Mesenchymal stem cell (in vitro differentiated cells and primary cell): ENCODE measurements at regions not wholly inside any gene's neighbourhood (a gene's known extent, or its start where the extent isn't known, plus 50 kb on each side); places are given as distances from the start of the nearest gene placed in this dataset.
"Not testable (repeated sequence)": the region's sequence is repeated elsewhere in the genome, so short reads cannot be mapped to it uniquely, and the experiment has no call there.

Experiments
- DNase-seq: peaks from one replicate; pipeline ENCODE4 v3.0.0-alpha.2; 2013
- H2AFZ ChIP-seq: one replicate; pipeline ENCODE4 v1.6.1; 2013; ENCODE audit warnings: low read depth, mild to moderate bottlenecking, control low read depth, inconsistent platforms, low read length, moderate library complexity
- H2AK5ac ChIP-seq: 2 replicates; pipeline ENCODE4 v1.6.1; 2013; ENCODE audit warnings: low read length, moderate library complexity, mild to moderate bottlenecking, inconsistent platforms; ENCODE audit not compliant: severe bottlenecking
- H2BK120ac ChIP-seq: one replicate; pipeline ENCODE4 v1.6.1; 2013; ENCODE audit warnings: low read depth, mild to moderate bottlenecking, inconsistent platforms, low read length, moderate library complexity
- H2BK12ac ChIP-seq, 2 experiments: one replicate each; pipeline ENCODE4 v1.6.1; 2013; ENCODE audit warnings: inconsistent platforms in 2 of 2, low read length in 2 of 2, mild to moderate bottlenecking in 2 of 2, moderate library complexity in 2 of 2, control low read depth in 1 of 2
- H2BK15ac ChIP-seq: one replicate; pipeline ENCODE4 v1.6.1; 2013; ENCODE audit warnings: mild to moderate bottlenecking, low read depth, inconsistent platforms; ENCODE audit not compliant: poor library complexity, severe bottlenecking
- H2BK5ac ChIP-seq: 2 replicates; pipeline ENCODE4 v1.6.1; 2013; ENCODE audit warnings: low read depth, mild to moderate bottlenecking, low read length, control low read depth, inconsistent platforms; ENCODE audit not compliant: poor library complexity, severe bottlenecking
- H3K14ac ChIP-seq, 2 experiments: one replicate each; pipeline ENCODE4 v1.6.1; 2013; ENCODE audit warnings: inconsistent platforms in 2 of 2, low read length in 2 of 2, control low read depth in 1 of 2, mild to moderate bottlenecking in 1 of 2, moderate library complexity in 1 of 2
- H3K18ac ChIP-seq, 2 experiments: one replicate each; pipeline ENCODE4 v1.6.1; 2013; ENCODE audit warnings: inconsistent platforms in 2 of 2, low read length in 2 of 2, control low read depth in 1 of 2, low read depth in 1 of 2, mild to moderate bottlenecking in 1 of 2
- H3K23ac ChIP-seq, 2 experiments: one replicate each; pipeline ENCODE4 v1.6.1; 2013; ENCODE audit warnings: inconsistent platforms in 2 of 2, low read length in 2 of 2, mild to moderate bottlenecking in 2 of 2, moderate library complexity in 2 of 2, control low read depth in 1 of 2
- H3K27ac ChIP-seq: 2 replicates; pipeline ENCODE4 v1.5.1; 2013; ENCODE audit warnings: mild to moderate bottlenecking, moderate library complexity, low read length, control low read depth, inconsistent platforms; ENCODE audit not compliant: poor library complexity, severe bottlenecking
- H3K27me3 ChIP-seq, 2 experiments: 2 replicates each; pipeline versions ENCODE4 v1.6.1 to v1.7.0; 2013; ENCODE audit warnings: low read length in 2 of 2, mild to moderate bottlenecking in 2 of 2, moderate library complexity in 2 of 2, control low read depth in 1 of 2, inconsistent platforms in 1 of 2; ENCODE audit not compliant: control insufficient read depth in 1 of 2, insufficient read depth in 1 of 2
- H3K36me3 ChIP-seq, 2 experiments: 2 replicates each; pipeline versions ENCODE4 v1.6.1 to v1.7.0; 2013; ENCODE audit warnings: low read length in 2 of 2, control low read depth in 1 of 2, inconsistent platforms in 1 of 2, low read depth in 1 of 2, mild to moderate bottlenecking in 1 of 2; ENCODE audit not compliant: insufficient read depth in 2 of 2, control insufficient read depth in 1 of 2
- H3K4ac ChIP-seq, 2 experiments: one replicate each; pipeline ENCODE4 v1.6.1; 2013; ENCODE audit warnings: inconsistent platforms in 2 of 2, low read length in 2 of 2, mild to moderate bottlenecking in 2 of 2, moderate library complexity in 2 of 2, control low read depth in 1 of 2, low read depth in 1 of 2
- H3K4me1 ChIP-seq: 2 replicates; pipeline ENCODE4 v1.6.1; 2013; ENCODE audit warnings: low read depth, low read length, control low read depth; ENCODE audit not compliant: control insufficient read depth, insufficient read depth
- H3K4me2 ChIP-seq: 2 replicates; pipeline ENCODE4 v1.6.1; 2013; ENCODE audit warnings: low read length, mild to moderate bottlenecking, inconsistent platforms; ENCODE audit not compliant: poor library complexity, severe bottlenecking
- H3K4me3 ChIP-seq, 2 experiments: 2 replicates each; pipeline versions ENCODE4 v1.5.1 to v1.7.0; 2013; ENCODE audit warnings: low read length in 2 of 2, mild to moderate bottlenecking in 2 of 2, control low read depth in 1 of 2, low read depth in 1 of 2; ENCODE audit not compliant: insufficient read depth in 1 of 2
- H3K79me1 ChIP-seq: replicated peaks from 2 replicates; pipeline ENCODE4 v1.6.1; 2013; ENCODE audit warnings: mild to moderate bottlenecking, control low read depth, low read length, inconsistent platforms; ENCODE audit not compliant: poor library complexity, severe bottlenecking
- H3K9ac ChIP-seq: 2 replicates; pipeline ENCODE4 v1.7.0; 2013; ENCODE audit warnings: mild to moderate bottlenecking, low read length, moderate library complexity
- H3K9me3 ChIP-seq: 2 replicates; pipeline ENCODE4 v1.7.0; 2013; ENCODE audit warnings: mild to moderate bottlenecking, low read length; ENCODE audit not compliant: control insufficient read depth
- H4K8ac ChIP-seq: one replicate; pipeline ENCODE4 v1.6.1; 2013; ENCODE audit warnings: inconsistent platforms, mild to moderate bottlenecking, low read length, moderate library complexity
- H4K91ac ChIP-seq: one replicate; pipeline ENCODE4 v1.6.1; 2013; ENCODE audit warnings: mild to moderate bottlenecking, low read length, inconsistent platforms
- WGBS: methylation state at CpG from one replicate; pipeline ENCODE4 v1.1.7; 2013; ENCODE audit warnings: mixed read lengths; 5-methylcytosine and 5-hydroxymethylcytosine counted together

- no peak overlapping the region for H2BK15ac ChIP-seq
- no peak overlapping the region for H3K4ac ChIP-seq
- H3K27ac ChIP-seq: no peak overlapping the region
- H3K4me3 ChIP-seq: no peak overlapping the region
- no peak overlapping the region for H4K8ac ChIP-seq
- H2AFZ ChIP-seq: no peak overlapping the region
- H3K9me3 ChIP-seq: no peaks in the 10 kb centered on the region
- no peak overlapping the region for H3K9ac ChIP-seq
- DNase-seq: no peak
- no peak overlapping the region for H3K18ac ChIP-seq
- H4K91ac ChIP-seq: no peak overlapping the region
- no peak overlapping the region for H2AK5ac ChIP-seq
- H3K23ac ChIP-seq: no peak overlapping the region
- H2BK120ac ChIP-seq: no peak overlapping the region
- no peak overlapping the region for H2BK12ac ChIP-seq
- no peaks in the 10 kb centered on the region for H3K36me3 ChIP-seq
- H3K79me1 ChIP-seq: no peaks in the 10 kb centered on the region
- H3K4me1 ChIP-seq: no peaks in the 10 kb centered on the region
- no peak overlapping the region for H3K4me2 ChIP-seq
- H3K27me3 ChIP-seq: no peaks in the 10 kb centered on the region
- no peak overlapping the region for H2BK5ac ChIP-seq
- H3K14ac ChIP-seq: no peak overlapping the region
- 44% methylated on average over 5 of the region's 5 CpGs for WGBS
Observed at GRCh38 chr10:37448161-37448560, 322.8 kb downstream of the ANKRD30A start.

- no peak overlapping the region for H3K27ac ChIP-seq
- H2AFZ ChIP-seq: no peak overlapping the region
- no peak overlapping the region for H4K8ac ChIP-seq
- no peak overlapping the region for H2AK5ac ChIP-seq
- 73% methylated on average over 2 of the region's 2 CpGs for WGBS
- H3K23ac ChIP-seq: no peak overlapping the region
- no peak overlapping the region for H4K91ac ChIP-seq
- H2BK12ac ChIP-seq: no peak overlapping the region
- no peak overlapping the region for H3K4me2 ChIP-seq
- H3K27me3 ChIP-seq: no peaks in the 10 kb centered on the region
- no peak overlapping the region for H3K4me3 ChIP-seq
- no peaks in the 10 kb centered on the region for H3K36me3 ChIP-seq
- H2BK120ac ChIP-seq: no peak overlapping the region
- no peak overlapping the region for H3K18ac ChIP-seq
- no peak overlapping the region for H3K4ac ChIP-seq
- no peak overlapping the region for H3K14ac ChIP-seq
- H2BK15ac ChIP-seq: no peak overlapping the region
- H3K9me3 ChIP-seq: no peaks in the 10 kb centered on the region
- H2BK5ac ChIP-seq: no peak overlapping the region
- no peak overlapping the region for H3K9ac ChIP-seq
- no peaks in the 10 kb centered on the region for H3K79me1 ChIP-seq
- DNase-seq: no peak
- H3K4me1 ChIP-seq: no peaks in the 10 kb centered on the region
Observed at GRCh38 chr10:37442882-37443281, 317.5 kb downstream of the ANKRD30A start.

- 90% methylated on average over 4 of the region's 4 CpGs for WGBS
- not testable (repeated sequence) for H2BK5ac ChIP-seq, H2BK120ac ChIP-seq
Observed at GRCh38 chr10:37441224-37441623, 315.8 kb downstream of the ANKRD30A start.

GRCh38 chr10:37439826-37440225 lies 314.4 kb downstream of the ANKRD30A start:
- H3K23ac ChIP-seq: no peak overlapping the region
- H3K4me3 ChIP-seq: no peak overlapping the region
- no peak overlapping the region for H2AK5ac ChIP-seq
- 100% methylated on average over 1 of the region's 2 CpGs for WGBS
- H3K4me1 ChIP-seq: no peaks in the 10 kb centered on the region
- no peaks in the 10 kb centered on the region for H3K27me3 ChIP-seq
- H3K4me2 ChIP-seq: no peak overlapping the region
- H3K4ac ChIP-seq: no peak overlapping the region
- H3K36me3 ChIP-seq: no peaks in the 10 kb centered on the region
- no peak for DNase-seq
- H3K79me1 ChIP-seq: no peaks in the 10 kb centered on the region
- H4K8ac ChIP-seq: no peak overlapping the region
- no peak overlapping the region for H3K18ac ChIP-seq
- H4K91ac ChIP-seq: no peak overlapping the region
- no peak overlapping the region for H2BK15ac ChIP-seq
- H3K9ac ChIP-seq: no peak overlapping the region
- no peak overlapping the region for H2BK5ac ChIP-seq
- H2BK12ac ChIP-seq: no peak overlapping the region
- H3K9me3 ChIP-seq: no peaks in the 10 kb centered on the region
- H2BK120ac ChIP-seq: no peak overlapping the region
- H2AFZ ChIP-seq: no peak overlapping the region
- no peak overlapping the region for H3K27ac ChIP-seq
- no peak overlapping the region for H3K14ac ChIP-seq

More at GRCh38 chr10:37441224-37441623, 315.8 kb downstream of the ANKRD30A start:
- H3K36me3 ChIP-seq, H3K79me1 ChIP-seq, H3K4me2 ChIP-seq, H2AK5ac ChIP-seq, H3K9ac ChIP-seq, H4K91ac ChIP-seq, H2BK12ac ChIP-seq, H2AFZ ChIP-seq, H3K18ac ChIP-seq, H2BK15ac ChIP-seq, H3K23ac ChIP-seq, H3K14ac ChIP-seq, H3K4ac ChIP-seq, H3K9me3 ChIP-seq, H3K4me1 ChIP-seq, DNase-seq, H4K8ac ChIP-seq, H3K4me3 ChIP-seq, H3K27me3 ChIP-seq, H3K27ac ChIP-seq: not testable (repeated sequence)
